ENCODE measurements at regions not wholly inside any gene's neighbourhood (a gene's known extent, or its start where the extent isn't known, plus 50 kb on each side); places are given as distances from the start of the nearest gene placed in this dataset.
"Not testable (repeated sequence)": the region's sequence is repeated elsewhere in the genome, so short reads cannot be mapped to it uniquely, and the experiment has no call there.

- H3K4me3 ChIP-seq, H3K36me3 ChIP-seq, H3K9me3 ChIP-seq, DNase-seq, H3K27me3 ChIP-seq: not testable (repeated sequence)
Measured at GRCh38 chr13:23967792-23968191, 70.5 kb upstream of the C1QTNF9B start.

GRCh38 chr13:23969647-23970046 lies 72.3 kb upstream of the C1QTNF9B start:
- Histone ChIP-seq H3K27me3 (no peaks in the 10 kb centered on the region), H3K36me3 (no peaks in the 10 kb centered on the region), H3K4me3 (no peak overlapping the region), H3K9me3 (no peaks in the 10 kb centered on the region)
- DNase-seq: no peak

GRCh38 chr13:23979361-23980159 lies 82.3 kb upstream of the C1QTNF9B start:
- no peaks in the 10 kb centered on the region for H3K9me3 ChIP-seq
- H3K36me3 ChIP-seq: no peaks in the 10 kb centered on the region
- 0 out of 2 replicates have a peak, but pooled peaks cover 2% of the 10 kb centered on the region for H3K27me3 ChIP-seq
- peak; percentile 89 for DNase-seq
- H3K4me3 ChIP-seq: peak overlapping the region; percentile 48

- Histone ChIP-seq H3K9me3 (no peaks in the 10 kb centered on the region), H3K27me3 (0 out of 2 replicates have a peak, but pooled peaks cover 2% of the 10 kb centered on the region), H3K4me3 (peak overlapping the region; percentile 48), H3K36me3 (no peaks in the 10 kb centered on the region)
- peak; percentile 68 for DNase-seq
Measured at GRCh38 chr13:23980160-23980551, 82.9 kb upstream of the C1QTNF9B start.

- no peaks in the 10 kb centered on the region for H3K9me3 ChIP-seq
- H3K27me3 ChIP-seq: 0 out of 2 replicates have a peak, but pooled peaks cover 2% of the 10 kb centered on the region
- no peak overlapping the region for H3K4me3 ChIP-seq
- DNase-seq: no peak
- H3K36me3 ChIP-seq: no peaks in the 10 kb centered on the region
Measured at GRCh38 chr13:23983671-23984070, 86.4 kb upstream of the C1QTNF9B start.

- DNase-seq: no peak
- Histone ChIP-seq H3K4me3 (no peak overlapping the region), H3K9me3 (no peaks in the 10 kb centered on the region), H3K27me3 (0 out of 2 replicates have a peak, but pooled peaks cover 2% of the 10 kb centered on the region), H3K36me3 (no peaks in the 10 kb centered on the region)
Measured at GRCh38 chr13:23984546-23984945, 87.2 kb upstream of the C1QTNF9B start.

- Histone ChIP-seq H3K4me3 (no peak overlapping the region), H3K36me3 (no peaks in the 10 kb centered on the region), H3K27me3 (no peaks in the 10 kb centered on the region), H3K9me3 (no peaks in the 10 kb centered on the region)
- DNase-seq: no peak
Measured at GRCh38 chr13:23985060-23985459, 87.8 kb upstream of the C1QTNF9B start.

GRCh38 chr13:23985839-23986238 lies 88.5 kb upstream of the C1QTNF9B start:
- DNase-seq: no peak
- Histone ChIP-seq H3K9me3 (no peaks in the 10 kb centered on the region), H3K27me3 (no peaks in the 10 kb centered on the region), H3K36me3 (no peaks in the 10 kb centered on the region), H3K4me3 (no peak overlapping the region)

GRCh38 chr13:23986619-23987018 lies 89.3 kb upstream of the C1QTNF9B start:
- Histone ChIP-seq H3K36me3 (no peaks in the 10 kb centered on the region), H3K27me3 (no peaks in the 10 kb centered on the region), H3K4me3 (no peak overlapping the region), H3K9me3 (no peaks in the 10 kb centered on the region)
- no peak for DNase-seq

- Histone ChIP-seq H3K27me3 (no peaks in the 10 kb centered on the region), H3K36me3 (no peaks in the 10 kb centered on the region), H3K9me3 (no peaks in the 10 kb centered on the region), H3K4me3 (no peak overlapping the region)
- DNase-seq: no peak
Measured at GRCh38 chr13:23987331-23987894, 90.1 kb upstream of the C1QTNF9B start.

- H3K36me3 ChIP-seq: no peaks in the 10 kb centered on the region
- H3K4me3 ChIP-seq: no peak overlapping the region
- DNase-seq: no peak
Measured at GRCh38 chr13:23988546-23989122, 91.3 kb upstream of the C1QTNF9B start.

GRCh38 chr13:23990455-23990854 lies 93.2 kb upstream of the C1QTNF9B start:
- Histone ChIP-seq H3K27me3 (no peaks in the 10 kb centered on the region), H3K9me3 (no peaks in the 10 kb centered on the region), H3K36me3 (no peaks in the 10 kb centered on the region), H3K4me3 (no peak overlapping the region)
- DNase-seq: no peak

More at GRCh38 chr13:23988546-23989122, 91.3 kb upstream of the C1QTNF9B start:
- H3K27me3 ChIP-seq: no peaks in the 10 kb centered on the region
- H3K9me3 ChIP-seq: no peaks in the 10 kb centered on the region

- H3K9me3 ChIP-seq: no peaks in the 10 kb centered on the region
- no peaks in the 10 kb centered on the region for H3K27me3 ChIP-seq
- no peak for DNase-seq
- no peak overlapping the region for H3K4me3 ChIP-seq
- H3K36me3 ChIP-seq: no peaks in the 10 kb centered on the region
Measured at GRCh38 chr13:23991119-23991518, 93.8 kb upstream of the C1QTNF9B start.

GRCh38 chr13:23992781-23993679 lies 95.7 kb upstream of the C1QTNF9B start:
- Histone ChIP-seq H3K27me3 (no peaks in the 10 kb centered on the region), H3K36me3 (no peaks in the 10 kb centered on the region), H3K4me3 (no peak overlapping the region), H3K9me3 (no peaks in the 10 kb centered on the region)
- no peak for DNase-seq

- Histone ChIP-seq H3K27me3 (no peaks in the 10 kb centered on the region), H3K9me3 (no peaks in the 10 kb centered on the region), H3K36me3 (no peaks in the 10 kb centered on the region), H3K4me3 (no peak overlapping the region)
- DNase-seq: peak; percentile 6
Measured at GRCh38 chr13:23993680-23993985, 96.3 kb upstream of the C1QTNF9B start.

- DNase-seq: no peak
- Histone ChIP-seq H3K36me3 (no peaks in the 10 kb centered on the region), H3K27me3 (no peaks in the 10 kb centered on the region)
Measured at GRCh38 chr13:23995283-23996073, 98.2 kb upstream of the C1QTNF9B start.

More at GRCh38 chr13:23995283-23996073, 98.2 kb upstream of the C1QTNF9B start:
- Histone ChIP-seq H3K9me3 (no peaks in the 10 kb centered on the region), H3K4me3 (no peak overlapping the region)

Measured in MG63 (cell line).